RWPE1 (cell line): ENCODE measurements at regions not wholly inside any gene's neighbourhood (a gene's known extent, or its start where the extent isn't known, plus 50 kb on each side); places are given as distances from the start of the nearest gene placed in this dataset.

Experiments used
- CTCF ChIA-PET: fragments of 350-600 bp; sonication (Branson Sonifier 250); formaldehyde crosslinking; extraction: SDS; loops from one replicate; lab custom pipeline; 2021; lab: Yijun Ruan, JAX
- POLR2A ChIA-PET: fragments of 400-600 bp; formaldehyde crosslinking; extraction: SDS; loops from one replicate; lab custom pipeline; 2020; ENCODE audit warnings: antibody characterized with exemption; ENCODE audit not compliant: low non-redundant PET; lab: Yijun Ruan, JAX
- DNase-seq: peaks from one replicate; pipeline ENCODE4 v3.0.0; 2012; ENCODE audit warnings: low spot score
- H3K27ac ChIP-seq: fragments of 450-650 bp; 2 replicates; pipeline ENCODE4 v1.5.1; 2017
- TF ChIP-seq, protein P1 (sequence below): fragments of 450-650 bp; conservative IDR thresholded peaks from 2 replicates; pipeline ENCODE4 v1.5.1; 2017; ENCODE audit warnings: low read depth, mild to moderate bottlenecking

DNA sequence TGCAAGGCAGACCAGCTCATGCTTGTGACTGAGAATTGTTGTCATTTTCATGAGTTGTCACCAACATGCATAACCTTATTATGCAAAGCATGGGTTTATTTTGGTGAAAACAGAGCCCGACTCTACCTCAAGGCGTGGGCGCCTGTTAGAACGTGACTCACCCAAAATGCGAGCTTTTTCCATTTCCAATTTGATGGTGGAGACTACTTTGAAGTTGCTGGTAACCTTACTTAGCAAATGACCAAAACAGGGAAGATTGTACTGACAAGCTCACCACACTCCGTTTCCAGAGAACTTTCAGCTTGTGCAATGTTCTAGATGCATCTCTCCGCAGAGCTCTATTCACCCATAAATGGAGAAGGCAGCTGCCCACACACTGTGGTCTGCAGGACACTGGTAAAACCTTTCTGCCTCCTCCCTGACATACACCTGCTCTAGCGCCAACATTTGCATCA lies 284.5 kb downstream of the MAF start:
- POLR2A ChIA-PET: no interaction called here

DNA sequence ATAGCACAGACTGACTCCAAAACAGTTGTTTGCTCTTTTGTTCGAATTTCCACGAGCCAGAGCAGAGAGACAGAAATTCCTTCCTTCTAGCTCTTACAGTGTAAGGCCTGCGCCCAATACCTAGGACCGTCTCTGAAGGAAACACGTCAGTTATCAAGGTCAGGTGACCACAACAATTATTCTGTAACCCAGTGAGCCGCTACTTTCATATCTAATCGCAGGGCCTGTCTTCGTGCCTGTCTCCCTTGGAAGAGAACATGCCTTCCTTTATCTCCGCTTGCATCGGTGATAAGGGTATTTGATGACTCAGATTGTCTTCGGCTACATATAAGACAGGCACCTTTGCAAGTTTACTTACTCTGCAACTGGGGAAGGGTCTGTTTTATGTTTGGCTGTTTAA lies 288.0 kb downstream of the MAF start:
- CTCF ChIA-PET: no interaction called here
- no peak overlapping the region for H3K27ac ChIP-seq
- DNase-seq: no peak
- POLR2A ChIA-PET: no interaction called here
- TF ChIP-seq, protein P1, sequence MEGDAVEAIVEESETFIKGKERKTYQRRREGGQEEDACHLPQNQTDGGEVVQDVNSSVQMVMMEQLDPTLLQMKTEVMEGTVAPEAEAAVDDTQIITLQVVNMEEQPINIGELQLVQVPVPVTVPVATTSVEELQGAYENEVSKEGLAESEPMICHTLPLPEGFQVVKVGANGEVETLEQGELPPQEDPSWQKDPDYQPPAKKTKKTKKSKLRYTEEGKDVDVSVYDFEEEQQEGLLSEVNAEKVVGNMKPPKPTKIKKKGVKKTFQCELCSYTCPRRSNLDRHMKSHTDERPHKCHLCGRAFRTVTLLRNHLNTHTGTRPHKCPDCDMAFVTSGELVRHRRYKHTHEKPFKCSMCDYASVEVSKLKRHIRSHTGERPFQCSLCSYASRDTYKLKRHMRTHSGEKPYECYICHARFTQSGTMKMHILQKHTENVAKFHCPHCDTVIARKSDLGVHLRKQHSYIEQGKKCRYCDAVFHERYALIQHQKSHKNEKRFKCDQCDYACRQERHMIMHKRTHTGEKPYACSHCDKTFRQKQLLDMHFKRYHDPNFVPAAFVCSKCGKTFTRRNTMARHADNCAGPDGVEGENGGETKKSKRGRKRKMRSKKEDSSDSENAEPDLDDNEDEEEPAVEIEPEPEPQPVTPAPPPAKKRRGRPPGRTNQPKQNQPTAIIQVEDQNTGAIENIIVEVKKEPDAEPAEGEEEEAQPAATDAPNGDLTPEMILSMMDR: no peak

More for the DNA sequence above, 284.5 kb downstream of the MAF start:
- CTCF ChIA-PET: interaction anchor here (0.6 kb wide), 3 partner anchors 89 to 1151 kb away, joined by 3 to 5 read pairs (median 3); no protein-coding TSS in a partner anchor
- DNase-seq: no peak
- TF ChIP-seq, protein P1: no peak
- no peak overlapping the region for H3K27ac ChIP-seq

DNA sequence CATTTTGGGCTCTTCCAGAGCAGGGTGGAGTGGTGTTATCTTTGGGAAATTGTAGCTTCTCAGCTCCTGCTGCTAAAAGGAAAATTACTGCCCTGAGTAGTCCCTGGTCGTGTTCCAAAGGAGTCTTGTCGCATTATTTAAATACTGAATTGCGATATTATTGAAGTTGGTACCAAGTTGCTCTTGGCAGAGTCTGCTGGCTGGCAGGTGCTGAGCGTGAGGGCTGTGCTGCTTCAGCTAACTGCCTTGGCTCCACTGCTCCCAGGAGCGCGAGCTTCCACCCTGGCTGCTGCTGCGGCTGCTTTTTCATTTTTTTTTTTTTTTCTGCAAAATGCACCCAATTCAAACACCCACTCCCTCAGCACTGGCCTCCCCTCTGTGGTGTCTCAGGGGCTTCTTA lies 289.8 kb downstream of the MAF start:
- no peak overlapping the region for H3K27ac ChIP-seq
- TF ChIP-seq, protein P1: no peak
- CTCF ChIA-PET: interaction anchor here (0.6 to 0.7 kb wide), 2 partner anchors 1076 to 1081 kb away, joined by 3 read pairs; no protein-coding TSS in a partner anchor
- POLR2A ChIA-PET: no interaction called here
- no peak for DNase-seq

DNA sequence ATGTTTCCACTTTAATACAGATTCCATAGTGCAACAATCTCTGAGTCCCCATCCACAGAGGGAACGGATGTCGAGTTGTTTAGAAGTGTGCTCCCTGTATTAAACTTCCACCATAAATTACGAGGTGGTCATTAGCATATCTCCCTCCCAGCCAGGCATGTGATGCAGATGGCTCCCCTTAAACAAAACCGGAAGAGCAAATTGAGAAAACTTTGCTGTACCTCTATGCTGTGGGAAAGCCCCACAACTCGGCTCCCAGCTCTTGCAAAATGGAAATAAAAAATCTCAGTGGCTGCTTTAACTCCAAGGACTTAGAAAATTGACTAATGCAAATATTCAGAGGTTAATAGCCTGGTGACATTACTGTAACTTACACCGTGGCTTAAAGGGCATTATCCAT lies 290.9 kb downstream of the MAF start:
- no peak for DNase-seq
- ChIA-PET POLR2A (no interaction called here), CTCF (interaction anchor here (0.7 kb wide), 1 partner anchor 215 kb away, joined by 3 read pairs; no protein-coding TSS in a partner anchor)
- TF ChIP-seq, protein P1: no peak
- no peak overlapping the region for H3K27ac ChIP-seq

DNA sequence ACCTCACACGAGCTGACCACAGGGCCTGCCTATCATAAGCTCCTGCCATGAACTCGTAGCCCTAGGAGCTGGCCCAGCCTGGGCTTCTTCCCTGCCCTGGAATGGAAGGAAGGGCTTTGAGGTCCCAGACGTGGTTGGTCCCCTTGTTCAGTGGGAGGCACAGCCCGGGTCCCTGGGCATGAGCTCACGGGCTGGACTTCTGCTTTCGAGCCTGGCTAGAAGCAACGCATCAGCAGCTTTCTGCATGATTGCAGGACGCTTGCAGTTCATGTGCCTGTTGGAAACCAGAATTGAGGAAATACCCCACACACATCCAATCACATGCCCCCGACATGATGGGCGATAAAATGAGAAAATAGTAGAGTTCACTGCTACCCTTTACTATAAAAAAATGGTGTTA lies 293.3 kb downstream of the MAF start:
- TF ChIP-seq, protein P1: no peak
- no peak overlapping the region for H3K27ac ChIP-seq
- CTCF ChIA-PET: no interaction called here
- no peak for DNase-seq
- POLR2A ChIA-PET: no interaction called here

DNA sequence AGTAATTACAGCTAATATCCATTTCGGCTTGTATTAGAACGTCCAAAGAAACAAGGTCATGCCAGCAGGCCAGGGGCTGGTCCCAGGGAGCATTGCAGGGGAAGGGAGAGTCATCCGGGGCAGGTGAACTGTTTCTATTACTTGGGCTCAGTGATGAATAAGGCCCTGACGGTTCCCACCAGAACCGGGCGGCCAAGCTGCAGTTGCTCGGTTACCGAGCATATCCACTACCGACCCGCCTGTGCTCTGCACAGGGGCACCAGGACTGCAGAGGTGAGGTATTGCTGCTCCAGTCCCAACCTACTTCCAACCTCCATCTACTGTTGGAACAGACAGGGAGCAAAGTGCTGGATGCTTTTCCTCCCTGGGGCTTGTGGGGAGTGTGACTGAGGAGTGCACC lies 295.5 kb downstream of the MAF start:
- H3K27ac ChIP-seq: no peak overlapping the region
- CTCF ChIA-PET: no interaction called here
- DNase-seq: no peak

More for the DNA sequence above, 295.5 kb downstream of the MAF start:
- POLR2A ChIA-PET: no interaction called here
- TF ChIP-seq, protein P1: no peak
